ENCODE measurements at regions not wholly inside any gene's neighbourhood (a gene's known extent, or its start where the extent isn't known, plus 50 kb on each side); places are given as distances from the start of the nearest gene placed in this dataset.

- no peak overlapping the region for H3K4me3 ChIP-seq
- DNase-seq (ENCODE audit: extremely low spot score in 2 of 2), result no peak
- no peaks in the 10 kb centered on the region for H3K9me3 ChIP-seq
- TF ChIP-seq CTCF (IDR thresholded peaks at IDR 0.05) (no peak), POLR2A (IDR thresholded peaks at IDR 0.05) (no peak), POLR2AphosphoS5 (IDR thresholded peaks at IDR 0.05; ENCODE audit: insufficient read depth in 1 of 2, low read depth in 1 of 2) (no peak)
- intact Hi-C loops (cut with DNase I), result no loop called here
- H3K36me3 ChIP-seq, result no peaks in the 10 kb centered on the region
- no peaks in the 10 kb centered on the region for H3K27me3 ChIP-seq
- no peak overlapping the region for H3K27ac ChIP-seq
- H3K4me1 ChIP-seq, result peaks cover 6% of the 10 kb centered on the region
Measured at GRCh38 chr10:8437896-8438295, 383.4 kb downstream of the GATA3 start.

GRCh38 chr10:8438603-8439002, 384.1 kb downstream of the GATA3 start:
- no peak overlapping the region for H3K4me3 ChIP-seq
- no peak overlapping the region for H3K27ac ChIP-seq
- no peaks in the 10 kb centered on the region for H3K27me3 ChIP-seq
- H3K36me3 ChIP-seq, result no peaks in the 10 kb centered on the region
- H3K4me1 ChIP-seq, result peaks cover 6% of the 10 kb centered on the region
- DNase-seq (ENCODE audit: extremely low spot score in 2 of 2), result no peak
- TF ChIP-seq POLR2AphosphoS5 (IDR thresholded peaks at IDR 0.05; ENCODE audit: insufficient read depth in 1 of 2, low read depth in 1 of 2), result no peak
- no peak for TF ChIP-seq CTCF (IDR thresholded peaks at IDR 0.05)
- TF ChIP-seq POLR2A (IDR thresholded peaks at IDR 0.05), result no peak
- intact Hi-C loops (cut with DNase I), result no loop called here
- no peaks in the 10 kb centered on the region for H3K9me3 ChIP-seq

GRCh38 chr10:8439040-8439439, 384.6 kb downstream of the GATA3 start:
- TF ChIP-seq POLR2A (IDR thresholded peaks at IDR 0.05) (no peak), POLR2AphosphoS5 (IDR thresholded peaks at IDR 0.05; ENCODE audit: insufficient read depth in 1 of 2, low read depth in 1 of 2) (no peak), CTCF (IDR thresholded peaks at IDR 0.05) (no peak)
- no peak for DNase-seq (ENCODE audit: extremely low spot score in 2 of 2)
- Histone ChIP-seq H3K36me3 (no peaks in the 10 kb centered on the region), H3K27me3 (no peaks in the 10 kb centered on the region), H3K27ac (no peak overlapping the region), H3K4me1 (peaks cover 6% of the 10 kb centered on the region), H3K4me3 (no peak overlapping the region), H3K9me3 (no peaks in the 10 kb centered on the region)
- intact Hi-C loops (cut with DNase I), result no loop called here

GRCh38 chr10:8444630-8445029, 390.1 kb downstream of the GATA3 start:
- no peak for TF ChIP-seq POLR2AphosphoS5 (IDR thresholded peaks at IDR 0.05; ENCODE audit: insufficient read depth in 1 of 2, low read depth in 1 of 2)
- no peak for TF ChIP-seq CTCF (IDR thresholded peaks at IDR 0.05)
- TF ChIP-seq POLR2A (IDR thresholded peaks at IDR 0.05), result no peak
- Histone ChIP-seq H3K4me1 (no peaks in the 10 kb centered on the region), H3K36me3 (no peaks in the 10 kb centered on the region), H3K27ac (no peak overlapping the region), H3K27me3 (no peaks in the 10 kb centered on the region), H3K9me3 (no peaks in the 10 kb centered on the region), H3K4me3 (no peak overlapping the region)
- intact Hi-C loops (cut with DNase I), result no loop called here
- DNase-seq (ENCODE audit: extremely low spot score in 2 of 2), result no peak

GRCh38 chr10:8445353-8445752, 390.9 kb downstream of the GATA3 start:
- Histone ChIP-seq H3K4me3 (no peak overlapping the region), H3K9me3 (no peaks in the 10 kb centered on the region), H3K27ac (no peak overlapping the region), H3K4me1 (no peaks in the 10 kb centered on the region), H3K36me3 (no peaks in the 10 kb centered on the region), H3K27me3 (no peaks in the 10 kb centered on the region)
- intact Hi-C loops (cut with DNase I), result no loop called here
- TF ChIP-seq POLR2A (IDR thresholded peaks at IDR 0.05), result no peak
- TF ChIP-seq POLR2AphosphoS5 (IDR thresholded peaks at IDR 0.05; ENCODE audit: insufficient read depth in 1 of 2, low read depth in 1 of 2), result no peak
- TF ChIP-seq CTCF (IDR thresholded peaks at IDR 0.05), result no peak
- DNase-seq (ENCODE audit: extremely low spot score in 2 of 2), result no peak
